ENCODE measurements at regions not wholly inside any gene's neighbourhood (a gene's known extent, or its start where the extent isn't known, plus 50 kb on each side); places are given as distances from the start of the nearest gene placed in this dataset.
"Not testable (repeated sequence)": the region's sequence is repeated elsewhere in the genome, so short reads cannot be mapped to it uniquely, and the experiment has no call there.

GRCh38 chr13:83449668-83450395, 432.4 kb downstream of the SLITRK1 start:
- TF ChIP-seq CTCF (IDR thresholded peaks at IDR 0.05; ENCODE audit: borderline replicate concordance, extremely low read depth, insufficient read depth) = no peak
- Histone ChIP-seq H3K36me3 (ENCODE audit: control insufficient read depth in 2 of 3, insufficient read depth in 3 of 3, low read length in 3 of 3) (no peaks in the 10 kb centered on the region), H3K4me3 (ENCODE audit: low read length in 3 of 3) (no peak overlapping the region), H3K27ac (ENCODE audit: low read depth in 2 of 2, low read length in 2 of 2) (no peak overlapping the region), H3K9ac (ENCODE audit: low read length in 3 of 3) (no peak overlapping the region), H3K27me3 (ENCODE audit: control insufficient read depth, insufficient read depth, low read length) (no peaks in the 10 kb centered on the region), H3K4me1 (ENCODE audit: control insufficient read depth in 2 of 3, insufficient read depth in 2 of 3, low read depth in 1 of 3, low read length in 3 of 3) (no peaks in the 10 kb centered on the region), H3K9me3 (ENCODE audit: control insufficient read depth in 2 of 3, insufficient read depth in 1 of 3, low read length in 3 of 3) (no peaks in the 10 kb centered on the region)
- no peak for DNase-seq
- FAIRE-seq = no peak
- intact Hi-C loops (cut with DNase I) = no loop called here

- H3K4me3 ChIP-seq (ENCODE audit: low read length in 3 of 3) = no peak overlapping the region
- FAIRE-seq (no peak), DNase-seq (no peak)
- no peaks in the 10 kb centered on the region for H3K36me3 ChIP-seq (ENCODE audit: control insufficient read depth in 2 of 3, insufficient read depth in 3 of 3, low read length in 3 of 3)
- no peak for TF ChIP-seq CTCF (IDR thresholded peaks at IDR 0.05; ENCODE audit: borderline replicate concordance, extremely low read depth, insufficient read depth)
- intact Hi-C loops (cut with DNase I) = no loop called here
- H3K27ac ChIP-seq (ENCODE audit: low read depth in 2 of 2, low read length in 2 of 2) = no peak overlapping the region
- H3K27me3 ChIP-seq (ENCODE audit: control insufficient read depth, insufficient read depth, low read length) = no peaks in the 10 kb centered on the region
- no peaks in the 10 kb centered on the region for H3K4me1 ChIP-seq (ENCODE audit: control insufficient read depth in 2 of 3, insufficient read depth in 2 of 3, low read depth in 1 of 3, low read length in 3 of 3)
- H3K9ac ChIP-seq (ENCODE audit: low read length in 3 of 3) = no peak overlapping the region
- H3K9me3 ChIP-seq (ENCODE audit: control insufficient read depth in 2 of 3, insufficient read depth in 1 of 3, low read length in 3 of 3) = peaks cover 0 to 6% (median 0%) of the 10 kb centered on the region in 3 donors
These were observed 441.8 kb downstream of the SLITRK1 start for GRCh38 chr13:83440465-83440864.

- H3K36me3 ChIP-seq (ENCODE audit: control insufficient read depth in 2 of 3, insufficient read depth in 3 of 3, low read length in 3 of 3); H3K4me3 ChIP-seq (ENCODE audit: low read length in 3 of 3); H3K9ac ChIP-seq (ENCODE audit: low read length in 3 of 3); DNase-seq; FAIRE-seq; H3K4me1 ChIP-seq (ENCODE audit: control insufficient read depth in 2 of 3, insufficient read depth in 2 of 3, low read depth in 1 of 3, low read length in 3 of 3); H3K27ac ChIP-seq (ENCODE audit: low read depth in 2 of 2, low read length in 2 of 2); intact Hi-C loops (cut with DNase I); H3K27me3 ChIP-seq (ENCODE audit: control insufficient read depth, insufficient read depth, low read length); H3K9me3 ChIP-seq (ENCODE audit: control insufficient read depth in 2 of 3, insufficient read depth in 1 of 3, low read length in 3 of 3): not testable (repeated sequence)
These were observed 442.8 kb downstream of the SLITRK1 start for GRCh38 chr13:83439464-83439863.

- Histone ChIP-seq H3K9ac (ENCODE audit: low read length in 3 of 3) (no peak overlapping the region), H3K27ac (ENCODE audit: low read depth in 2 of 2, low read length in 2 of 2) (no peak overlapping the region), H3K27me3 (ENCODE audit: control insufficient read depth, insufficient read depth, low read length) (no peaks in the 10 kb centered on the region), H3K4me1 (ENCODE audit: control insufficient read depth in 2 of 3, insufficient read depth in 2 of 3, low read depth in 1 of 3, low read length in 3 of 3) (no peaks in the 10 kb centered on the region), H3K36me3 (ENCODE audit: control insufficient read depth in 2 of 3, insufficient read depth in 3 of 3, low read length in 3 of 3) (no peaks in the 10 kb centered on the region), H3K4me3 (ENCODE audit: low read length in 3 of 3) (no peak overlapping the region), H3K9me3 (ENCODE audit: control insufficient read depth in 2 of 3, insufficient read depth in 1 of 3, low read length in 3 of 3) (peaks cover 0 to 4% (median 2%) of the 10 kb centered on the region in 3 donors)
- TF ChIP-seq CTCF (IDR thresholded peaks at IDR 0.05; ENCODE audit: borderline replicate concordance, extremely low read depth, insufficient read depth) = no peak
- FAIRE-seq (no peak), DNase-seq (no peak)
- intact Hi-C loops (cut with DNase I) = no loop called here
These were observed 458.4 kb downstream of the SLITRK1 start for GRCh38 chr13:83423861-83424260.
